Mucosa of rectum (tissue), 2 donors: ENCODE measurements at regions not wholly inside any gene's neighbourhood (a gene's known extent, or its start where the extent isn't known, plus 50 kb on each side); places are given as distances from the start of the nearest gene placed in this dataset.

Experiments used
- H3K27ac ChIP-seq, 2 donors: one replicate each; pipeline ENCODE4 v1.7.0; 2013; ENCODE audit warnings: inconsistent platforms in 2 of 2, low read depth in 2 of 2, low read length in 2 of 2
- H3K27me3 ChIP-seq, 2 donors: one replicate each; pipeline ENCODE4 v1.7.0; 2013; ENCODE audit warnings: low read length in 2 of 2; ENCODE audit not compliant: control insufficient read depth in 2 of 2, insufficient read depth in 2 of 2
- H3K36me3 ChIP-seq, 2 donors: one replicate each; pipeline ENCODE4 v1.7.0; 2013; ENCODE audit warnings: low read length in 2 of 2; ENCODE audit not compliant: control insufficient read depth in 2 of 2, insufficient read depth in 2 of 2
- H3K4me1 ChIP-seq, 2 donors: one replicate each; pipeline ENCODE4 v1.7.0; 2013; ENCODE audit warnings: low read length in 2 of 2, mild to moderate bottlenecking in 1 of 2; ENCODE audit not compliant: control insufficient read depth in 2 of 2, insufficient read depth in 2 of 2
- H3K4me3 ChIP-seq, 2 donors: one replicate each; pipeline ENCODE4 v1.7.0; 2013; ENCODE audit warnings: low read length in 2 of 2
- H3K9ac ChIP-seq, 2 donors: one replicate each; pipeline ENCODE4 v1.7.0; 2013; ENCODE audit warnings: low read length in 2 of 2, low read depth in 1 of 2, mild to moderate bottlenecking in 1 of 2
- H3K9me3 ChIP-seq, 2 donors: one replicate each; pipeline ENCODE4 v1.7.0; 2013; ENCODE audit warnings: low read length in 2 of 2; ENCODE audit not compliant: control insufficient read depth in 2 of 2
- donor health status: healthy.
- donor health status: Normal muscosa, but diverticular disease.

DNA sequence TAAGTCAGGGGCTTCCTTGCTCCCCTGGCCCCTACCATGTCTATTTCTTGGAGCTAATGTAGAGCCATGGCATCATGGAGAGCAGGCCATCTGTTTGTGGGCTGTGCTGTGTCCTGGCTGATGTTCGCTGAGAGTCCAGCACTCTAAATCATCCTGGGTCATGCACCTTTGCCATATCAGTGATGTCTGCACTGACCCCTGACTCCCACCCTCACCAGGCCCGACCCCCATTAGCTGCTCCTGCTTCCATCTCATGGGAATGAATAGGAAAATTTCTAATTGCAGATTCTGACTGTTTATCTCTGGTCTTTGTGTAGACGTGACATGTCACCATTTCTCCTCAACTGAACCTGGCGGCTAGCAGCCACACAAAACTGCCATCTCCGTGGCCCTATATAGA is 236.9 kb downstream of the NSG2 start:
- Histone ChIP-seq H3K36me3 (no peaks in the 10 kb centered on the region), H3K27me3 (no peaks in the 10 kb centered on the region), H3K9ac (no peak overlapping the region), H3K4me3 (no peak overlapping the region), H3K4me1 (no peaks in the 10 kb centered on the region), H3K9me3 (no peaks in the 10 kb centered on the region), H3K27ac (no peak overlapping the region)

DNA sequence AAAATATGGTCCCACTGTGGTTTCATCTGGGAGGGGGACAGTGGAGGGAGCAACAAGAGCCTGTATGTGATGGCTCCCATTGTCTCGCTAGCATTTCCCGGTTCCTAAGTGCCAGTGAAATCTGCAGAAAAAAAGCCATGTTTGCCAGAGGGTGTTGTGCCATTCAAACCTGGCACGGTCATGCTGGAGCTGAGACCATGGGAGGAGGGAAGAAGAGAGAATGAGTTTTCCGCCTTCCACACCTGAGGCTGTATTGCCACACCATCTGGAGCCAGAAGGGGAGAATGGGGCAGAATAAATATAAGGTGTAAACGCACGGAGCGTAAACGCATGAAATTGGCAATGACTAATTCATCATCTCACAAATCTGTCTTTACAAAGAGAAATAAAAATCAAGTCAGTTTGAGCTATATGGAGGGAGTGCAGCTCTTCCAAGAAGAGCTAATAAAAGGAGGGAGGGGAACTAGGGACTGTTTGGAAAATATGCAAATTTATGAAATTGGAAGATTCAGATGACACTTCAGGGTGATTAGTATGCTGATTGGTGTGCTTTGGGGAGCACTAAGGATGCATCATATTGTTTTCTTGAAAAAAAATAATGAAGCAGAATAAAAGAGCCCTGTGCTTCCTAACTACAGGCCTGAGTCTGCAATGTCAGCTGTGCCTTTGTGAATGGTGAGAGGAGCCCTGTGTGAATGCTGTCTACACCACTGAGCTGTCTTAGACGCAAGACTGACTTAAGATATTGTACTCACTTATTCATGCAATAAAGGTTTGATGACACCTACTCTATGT is 237.9 kb downstream of the NSG2 start:
- Histone ChIP-seq H3K36me3 (no peaks in the 10 kb centered on the region), H3K4me3 (no peak overlapping the region), H3K9ac (no peak overlapping the region), H3K9me3 (no peaks in the 10 kb centered on the region), H3K27me3 (no peaks in the 10 kb centered on the region), H3K27ac (no peak overlapping the region), H3K4me1 (no peaks in the 10 kb centered on the region)

DNA sequence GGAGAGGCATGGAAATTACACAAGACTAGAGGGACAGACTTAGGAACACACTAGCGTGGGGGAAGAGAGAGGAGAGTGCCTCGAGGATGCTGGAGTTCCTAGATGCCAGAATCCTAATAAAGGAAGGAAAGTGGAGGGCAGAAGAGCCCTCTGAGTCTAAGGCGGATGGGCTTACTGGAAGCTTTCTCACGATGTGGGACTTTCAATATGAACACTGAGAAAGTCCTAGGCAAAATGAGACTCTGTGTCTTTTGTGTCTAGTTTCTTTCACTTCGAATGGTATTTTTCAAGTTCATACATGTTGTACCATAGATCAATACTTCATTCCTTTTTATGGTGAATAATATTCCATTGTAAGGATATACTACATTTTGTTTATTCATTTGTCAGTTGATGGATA is 239.4 kb downstream of the NSG2 start:
- Histone ChIP-seq H3K36me3 (no peaks in the 10 kb centered on the region), H3K9ac (no peak overlapping the region), H3K27ac (no peak overlapping the region), H3K27me3 (no peaks in the 10 kb centered on the region), H3K4me1 (no peaks in the 10 kb centered on the region), H3K4me3 (no peak overlapping the region), H3K9me3 (no peaks in the 10 kb centered on the region)

DNA sequence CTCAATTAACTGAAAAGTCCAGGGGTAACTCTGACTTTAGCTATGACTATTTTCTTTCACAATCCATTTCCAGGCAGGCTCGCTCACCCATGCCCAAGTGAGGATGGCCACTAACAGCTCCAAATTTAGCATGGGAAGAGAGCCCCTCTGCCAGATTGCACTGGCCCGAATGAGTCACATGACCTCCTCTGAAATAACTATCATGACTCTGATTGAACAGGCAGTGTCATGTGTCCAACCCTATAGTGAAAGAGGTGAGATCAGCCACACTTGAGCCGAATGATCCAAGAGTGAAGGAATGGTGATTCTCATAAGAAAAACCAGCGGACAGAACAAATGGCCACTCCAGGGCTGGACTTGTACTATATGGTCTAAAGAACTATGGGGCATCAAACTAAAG is 242.3 kb downstream of the NSG2 start:
- H3K27ac ChIP-seq: no peak overlapping the region
- H3K9me3 ChIP-seq: no peaks in the 10 kb centered on the region
- no peaks in the 10 kb centered on the region for H3K36me3 ChIP-seq
- H3K27me3 ChIP-seq: no peaks in the 10 kb centered on the region
- H3K9ac ChIP-seq: no peak overlapping the region
- no peak overlapping the region for H3K4me3 ChIP-seq
- H3K4me1 ChIP-seq: no peaks in the 10 kb centered on the region

DNA sequence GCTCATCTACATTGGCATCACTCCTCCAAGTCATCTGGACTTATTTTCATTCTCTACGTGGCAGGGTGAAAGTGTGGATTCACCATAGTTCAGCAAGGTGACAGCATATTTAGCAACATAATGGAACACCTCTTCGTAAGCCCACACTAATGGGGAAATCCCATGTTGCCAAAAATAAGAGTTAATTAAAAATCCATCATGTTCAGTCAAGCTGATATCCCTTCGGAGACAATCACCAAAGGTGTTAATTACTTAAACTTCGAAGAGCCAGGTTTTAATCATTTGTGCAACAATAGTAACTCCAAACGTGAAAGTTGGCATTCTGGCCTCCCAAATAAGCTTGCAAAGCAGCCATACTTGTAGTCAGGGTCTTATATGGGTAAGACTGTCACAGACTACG is 242.9 kb downstream of the NSG2 start:
- Histone ChIP-seq H3K4me3 (no peak overlapping the region), H3K36me3 (no peaks in the 10 kb centered on the region), H3K4me1 (no peaks in the 10 kb centered on the region), H3K9me3 (no peaks in the 10 kb centered on the region), H3K27me3 (no peaks in the 10 kb centered on the region), H3K9ac (no peak overlapping the region), H3K27ac (no peak overlapping the region)

DNA sequence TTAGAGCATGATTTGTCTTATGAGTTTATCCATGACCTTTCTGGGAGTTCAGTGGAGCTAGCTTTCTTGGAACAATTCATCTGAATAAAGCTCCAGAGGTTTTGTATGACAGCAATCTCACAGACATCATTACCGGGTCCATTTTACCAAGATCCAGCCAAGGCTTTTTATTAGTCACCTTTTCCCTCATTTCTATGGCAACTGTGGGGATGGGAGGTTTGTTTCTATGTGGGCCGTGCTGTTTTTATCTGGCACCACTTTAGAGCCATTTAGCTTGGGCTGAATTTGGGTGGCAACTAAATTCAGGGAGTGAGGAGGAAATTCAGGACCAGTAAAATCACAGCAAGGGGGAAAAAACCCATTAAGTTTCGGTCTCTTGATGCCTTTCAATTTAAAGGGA is 245.7 kb downstream of the NSG2 start:
- Histone ChIP-seq H3K9ac (no peak overlapping the region), H3K9me3 (no peaks in the 10 kb centered on the region), H3K27me3 (no peaks in the 10 kb centered on the region), H3K27ac (no peak overlapping the region), H3K4me1 (no peaks in the 10 kb centered on the region), H3K36me3 (no peaks in the 10 kb centered on the region), H3K4me3 (no peak overlapping the region)

DNA sequence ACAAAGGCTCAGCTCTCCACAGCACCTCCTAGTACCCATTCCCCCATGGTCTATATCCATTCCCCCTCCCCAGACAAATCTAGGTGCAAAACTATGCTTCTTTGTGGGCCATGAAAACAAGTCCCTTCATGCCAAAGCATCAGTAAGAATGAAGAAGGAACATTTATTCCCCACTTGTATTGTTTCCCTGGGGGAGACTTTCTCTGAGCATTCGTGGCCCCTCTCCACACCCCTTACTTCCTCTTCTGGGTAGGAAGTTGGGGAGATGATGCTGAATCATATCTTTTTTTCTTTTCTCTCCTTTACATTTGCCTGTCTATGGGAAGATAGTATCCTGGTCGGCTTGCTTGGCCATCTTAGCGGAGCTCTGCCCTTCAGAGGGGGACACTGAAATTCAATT is 246.8 kb downstream of the NSG2 start:
- no peaks in the 10 kb centered on the region for H3K9me3 ChIP-seq
- no peaks in the 10 kb centered on the region for H3K36me3 ChIP-seq
- no peak overlapping the region for H3K9ac ChIP-seq
- no peak overlapping the region for H3K27ac ChIP-seq
- no peaks in the 10 kb centered on the region for H3K27me3 ChIP-seq
- no peaks in the 10 kb centered on the region for H3K4me1 ChIP-seq
- no peak overlapping the region for H3K4me3 ChIP-seq

DNA sequence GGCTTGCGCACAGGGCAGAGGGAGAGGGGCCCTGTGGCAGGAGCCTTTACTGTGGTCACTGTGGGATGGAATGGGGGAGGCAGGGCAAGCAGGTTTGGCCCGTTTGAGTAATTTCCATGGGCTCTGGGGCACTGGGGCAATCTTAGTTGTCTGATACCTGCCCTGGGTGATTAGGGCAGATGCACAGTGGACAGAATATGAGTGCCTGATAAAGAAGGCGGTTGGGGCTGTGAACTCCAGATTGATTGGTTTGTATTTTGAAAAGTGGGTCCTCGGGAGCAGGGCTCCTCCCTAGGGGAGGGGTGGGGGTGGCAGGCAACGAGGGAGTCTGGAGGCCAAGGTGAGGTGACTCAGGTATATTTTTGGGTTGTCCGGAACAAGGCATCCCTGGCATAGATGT is 247.5 kb downstream of the NSG2 start:
- H3K9ac ChIP-seq: no peak overlapping the region
- no peak overlapping the region for H3K4me3 ChIP-seq
- H3K27me3 ChIP-seq: no peaks in the 10 kb centered on the region
- H3K4me1 ChIP-seq: no peaks in the 10 kb centered on the region
- no peaks in the 10 kb centered on the region for H3K36me3 ChIP-seq
- no peak overlapping the region for H3K27ac ChIP-seq
- H3K9me3 ChIP-seq: no peaks in the 10 kb centered on the region

DNA sequence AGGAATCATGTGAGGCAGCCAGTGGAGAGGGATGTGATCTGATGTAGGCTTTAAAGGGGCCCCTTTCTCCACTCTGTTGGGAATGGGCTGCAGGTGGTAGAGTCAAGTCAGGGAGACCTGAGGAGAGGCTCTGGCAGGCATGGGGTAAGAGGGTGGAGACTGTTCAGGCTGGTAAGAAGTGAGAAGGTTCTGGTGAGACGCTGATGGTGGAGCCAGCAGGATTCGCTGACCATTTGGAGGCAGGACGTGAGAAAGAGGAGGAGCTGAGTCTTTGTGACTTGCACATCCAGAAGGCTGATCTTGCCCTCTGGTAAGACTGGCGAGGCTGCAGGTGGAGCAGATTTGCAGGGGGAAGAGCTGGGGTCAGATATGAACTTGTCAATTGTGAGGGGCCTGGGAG is 248.0 kb downstream of the NSG2 start:
- H3K27ac ChIP-seq: no peak overlapping the region
- H3K27me3 ChIP-seq: no peaks in the 10 kb centered on the region
- H3K4me3 ChIP-seq: no peak overlapping the region
- H3K9me3 ChIP-seq: no peaks in the 10 kb centered on the region
- no peaks in the 10 kb centered on the region for H3K36me3 ChIP-seq
- no peak overlapping the region for H3K9ac ChIP-seq
- no peaks in the 10 kb centered on the region for H3K4me1 ChIP-seq

DNA sequence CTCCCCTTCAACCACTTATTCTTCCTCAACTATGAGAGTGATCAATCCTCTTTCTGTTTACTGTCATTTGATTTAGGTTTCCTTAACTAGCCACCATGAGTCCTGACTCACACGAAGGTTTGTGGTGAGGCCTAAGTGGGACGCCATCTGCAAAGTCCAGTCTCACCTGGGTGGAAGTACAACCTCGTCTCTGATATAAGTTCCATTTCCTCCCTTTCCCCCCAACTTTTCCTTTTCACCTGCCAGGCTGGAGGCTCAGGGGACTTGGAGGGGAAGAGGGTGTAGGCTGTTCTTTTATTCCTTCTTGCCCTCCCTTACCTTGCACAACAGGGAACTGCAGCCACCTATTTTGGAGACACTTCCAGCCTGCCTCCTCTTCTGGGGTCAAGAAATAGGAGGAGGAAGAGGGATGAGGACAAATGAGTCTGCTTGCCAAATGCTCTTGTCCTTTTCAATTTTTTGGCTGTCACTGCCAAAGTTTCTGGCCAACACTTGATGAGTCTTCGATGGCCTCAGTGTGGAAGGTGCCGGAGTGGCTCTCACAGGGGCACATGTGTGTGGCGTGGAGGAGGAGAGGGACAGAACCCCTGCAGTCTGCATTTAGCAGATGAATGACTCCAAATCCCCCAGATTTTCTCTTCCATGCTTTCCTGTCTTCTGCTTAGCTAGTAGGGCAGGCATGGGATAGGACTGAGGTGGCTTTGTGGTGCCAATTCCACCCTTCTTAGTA is 249.6 kb downstream of the NSG2 start:
- Histone ChIP-seq H3K27ac (no peak overlapping the region), H3K27me3 (no peaks in the 10 kb centered on the region), H3K4me1 (no peaks in the 10 kb centered on the region), H3K9ac (no peak overlapping the region), H3K36me3 (no peaks in the 10 kb centered on the region), H3K4me3 (no peak overlapping the region), H3K9me3 (no peaks in the 10 kb centered on the region)
